HL-60 (cell line): ENCODE measurements at regions not wholly inside any gene's neighbourhood (a gene's known extent, or its start where the extent isn't known, plus 50 kb on each side); places are given as distances from the start of the nearest gene placed in this dataset.

Experiments used
- DNase-seq, 2 experiments: peaks; one replicate each; pipeline ENCODE4 v3.0.0-alpha.2; 2010 to 2020; ENCODE audit warnings: low read depth in 1 of 2, low spot score in 1 of 2
- H3K27ac ChIP-seq: fragments of 250-450 bp; sonication (Bioruptor Pico); replicated peaks from 2 replicates; pipeline ENCODE4 v1.5.1; 2020; ENCODE audit warnings: mild to moderate bottlenecking, moderate library complexity
- H3K27me3 ChIP-seq: fragments of 250-450 bp; sonication (Bioruptor Pico); 2 replicates; pipeline ENCODE4 v1.5.1; 2021; ENCODE audit warnings: mild to moderate bottlenecking, moderate library complexity; ENCODE audit not compliant: insufficient read depth, poor library complexity, severe bottlenecking
- H3K4me3 ChIP-seq: replicated peaks from 2 replicates; pipeline ENCODE4 v1.5.1; 2011; ENCODE audit warnings: mild to moderate bottlenecking, control low read depth, low read length; ENCODE audit not compliant: insufficient read depth
- GABPA ChIP-seq: IDR thresholded peaks from 2 replicates; pipeline ENCODE4 v1.6.1; 2012; ENCODE audit warnings: low read depth
- POLR2AphosphoS5 ChIP-seq: IDR thresholded peaks from 2 replicates; pipeline ENCODE4 v1.6.1; 2012; ENCODE audit warnings: low read depth
- SPI1 ChIP-seq: IDR thresholded peaks from 2 replicates; pipeline ENCODE4 v1.6.1; 2012; ENCODE audit warnings: low read depth, mild to moderate bottlenecking, borderline replicate concordance
- TF ChIP-seq, protein P1 (sequence below): IDR thresholded peaks from one replicate; pipeline ENCODE4 v1.5.1; 2011; ENCODE audit warnings: low read length, control low read depth, inconsistent platforms; ENCODE audit not compliant: insufficient read depth
- TF ChIP-seq, protein P2 (sequence below): IDR thresholded peaks from 2 replicates; pipeline ENCODE4 v1.6.1; 2012; ENCODE audit warnings: low read depth; ENCODE audit not compliant: insufficient replicate concordance

DNA sequence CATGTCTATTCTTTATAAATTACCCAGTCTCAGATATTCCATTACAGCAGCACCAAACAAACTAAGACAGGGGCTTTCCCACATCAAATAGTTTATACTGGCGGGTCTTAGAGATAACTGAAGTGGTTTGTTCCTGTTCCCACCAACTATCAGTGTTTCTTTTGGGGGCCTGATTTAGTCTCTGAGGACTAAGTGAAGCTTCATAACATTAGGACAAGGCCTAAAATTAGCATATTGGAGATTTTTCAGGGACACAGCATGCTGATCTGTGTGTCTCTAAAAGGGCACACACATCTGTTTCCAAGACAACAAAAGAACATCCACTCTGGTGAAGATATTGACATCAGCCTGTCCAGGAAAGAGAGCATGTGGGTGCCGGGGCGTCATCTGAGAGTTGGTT lies 72.6 kb upstream of the SEMA6D start:
- DNase-seq: no peak
- TF ChIP-seq, protein P1, sequence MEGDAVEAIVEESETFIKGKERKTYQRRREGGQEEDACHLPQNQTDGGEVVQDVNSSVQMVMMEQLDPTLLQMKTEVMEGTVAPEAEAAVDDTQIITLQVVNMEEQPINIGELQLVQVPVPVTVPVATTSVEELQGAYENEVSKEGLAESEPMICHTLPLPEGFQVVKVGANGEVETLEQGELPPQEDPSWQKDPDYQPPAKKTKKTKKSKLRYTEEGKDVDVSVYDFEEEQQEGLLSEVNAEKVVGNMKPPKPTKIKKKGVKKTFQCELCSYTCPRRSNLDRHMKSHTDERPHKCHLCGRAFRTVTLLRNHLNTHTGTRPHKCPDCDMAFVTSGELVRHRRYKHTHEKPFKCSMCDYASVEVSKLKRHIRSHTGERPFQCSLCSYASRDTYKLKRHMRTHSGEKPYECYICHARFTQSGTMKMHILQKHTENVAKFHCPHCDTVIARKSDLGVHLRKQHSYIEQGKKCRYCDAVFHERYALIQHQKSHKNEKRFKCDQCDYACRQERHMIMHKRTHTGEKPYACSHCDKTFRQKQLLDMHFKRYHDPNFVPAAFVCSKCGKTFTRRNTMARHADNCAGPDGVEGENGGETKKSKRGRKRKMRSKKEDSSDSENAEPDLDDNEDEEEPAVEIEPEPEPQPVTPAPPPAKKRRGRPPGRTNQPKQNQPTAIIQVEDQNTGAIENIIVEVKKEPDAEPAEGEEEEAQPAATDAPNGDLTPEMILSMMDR: no peak
- no peak for TF ChIP-seq POLR2AphosphoS5
- TF ChIP-seq, protein P2, sequence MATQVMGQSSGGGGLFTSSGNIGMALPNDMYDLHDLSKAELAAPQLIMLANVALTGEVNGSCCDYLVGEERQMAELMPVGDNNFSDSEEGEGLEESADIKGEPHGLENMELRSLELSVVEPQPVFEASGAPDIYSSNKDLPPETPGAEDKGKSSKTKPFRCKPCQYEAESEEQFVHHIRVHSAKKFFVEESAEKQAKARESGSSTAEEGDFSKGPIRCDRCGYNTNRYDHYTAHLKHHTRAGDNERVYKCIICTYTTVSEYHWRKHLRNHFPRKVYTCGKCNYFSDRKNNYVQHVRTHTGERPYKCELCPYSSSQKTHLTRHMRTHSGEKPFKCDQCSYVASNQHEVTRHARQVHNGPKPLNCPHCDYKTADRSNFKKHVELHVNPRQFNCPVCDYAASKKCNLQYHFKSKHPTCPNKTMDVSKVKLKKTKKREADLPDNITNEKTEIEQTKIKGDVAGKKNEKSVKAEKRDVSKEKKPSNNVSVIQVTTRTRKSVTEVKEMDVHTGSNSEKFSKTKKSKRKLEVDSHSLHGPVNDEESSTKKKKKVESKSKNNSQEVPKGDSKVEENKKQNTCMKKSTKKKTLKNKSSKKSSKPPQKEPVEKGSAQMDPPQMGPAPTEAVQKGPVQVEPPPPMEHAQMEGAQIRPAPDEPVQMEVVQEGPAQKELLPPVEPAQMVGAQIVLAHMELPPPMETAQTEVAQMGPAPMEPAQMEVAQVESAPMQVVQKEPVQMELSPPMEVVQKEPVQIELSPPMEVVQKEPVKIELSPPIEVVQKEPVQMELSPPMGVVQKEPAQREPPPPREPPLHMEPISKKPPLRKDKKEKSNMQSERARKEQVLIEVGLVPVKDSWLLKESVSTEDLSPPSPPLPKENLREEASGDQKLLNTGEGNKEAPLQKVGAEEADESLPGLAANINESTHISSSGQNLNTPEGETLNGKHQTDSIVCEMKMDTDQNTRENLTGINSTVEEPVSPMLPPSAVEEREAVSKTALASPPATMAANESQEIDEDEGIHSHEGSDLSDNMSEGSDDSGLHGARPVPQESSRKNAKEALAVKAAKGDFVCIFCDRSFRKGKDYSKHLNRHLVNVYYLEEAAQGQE: no peak
- TF ChIP-seq SPI1: no peak
- TF ChIP-seq GABPA: no peak
- no peaks in the 10 kb centered on the region for H3K27me3 ChIP-seq
- H3K4me3 ChIP-seq: no peak overlapping the region
- H3K27ac ChIP-seq: no peak overlapping the region

DNA sequence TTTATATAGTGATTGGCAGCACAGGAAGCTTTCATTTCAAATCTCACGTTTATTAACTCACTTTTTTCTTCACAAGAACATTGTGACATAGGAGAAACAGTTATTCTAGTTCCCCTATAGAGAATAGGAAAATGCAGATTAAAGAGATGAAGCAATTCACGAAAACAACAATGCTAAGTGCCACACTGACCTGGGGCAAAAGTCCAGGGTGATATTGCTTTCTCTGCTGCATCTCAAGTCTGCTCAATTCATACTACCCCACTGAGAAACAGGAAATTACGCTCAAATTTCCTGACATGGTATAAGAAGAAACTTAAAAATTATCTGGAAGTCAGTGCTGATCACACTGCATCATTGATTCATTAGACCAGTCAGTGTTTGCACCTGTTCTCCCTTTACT lies 66.7 kb upstream of the SEMA6D start:
- Histone ChIP-seq H3K27me3 (no peaks in the 10 kb centered on the region), H3K27ac (no peak overlapping the region), H3K4me3 (no peak overlapping the region)
- DNase-seq: no peak
- TF ChIP-seq, protein P1: no peak
- TF ChIP-seq GABPA: no peak
- TF ChIP-seq POLR2AphosphoS5: no peak
- TF ChIP-seq, protein P2: no peak
- no peak for TF ChIP-seq SPI1

DNA sequence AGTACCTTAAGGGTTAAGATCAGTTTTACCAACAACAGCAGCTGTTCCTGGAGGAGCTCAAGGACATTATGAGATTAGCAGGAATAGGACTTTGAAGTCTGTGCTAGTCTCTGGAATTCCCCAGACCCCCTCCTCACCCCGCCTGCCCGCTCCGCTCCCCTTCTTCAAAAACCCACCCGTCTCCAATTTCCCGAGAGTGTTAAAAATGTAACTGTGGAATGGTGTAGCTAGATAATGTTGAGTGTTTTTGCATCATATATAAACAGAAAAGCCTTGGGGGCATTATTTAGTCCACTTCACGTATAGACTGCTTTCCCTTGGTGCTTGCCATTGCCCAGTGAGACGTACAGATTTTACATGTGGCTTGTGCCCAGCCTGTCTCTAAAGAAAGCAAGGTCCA lies 65.0 kb upstream of the SEMA6D start:
- H3K27ac ChIP-seq: no peak overlapping the region
- TF ChIP-seq GABPA (no peak), SPI1 (no peak), POLR2AphosphoS5 (no peak)
- TF ChIP-seq, protein P1: no peak
- TF ChIP-seq, protein P2: no peak
- no peak for DNase-seq
- no peak overlapping the region for H3K4me3 ChIP-seq
- H3K27me3 ChIP-seq: no peaks in the 10 kb centered on the region
